ENCODE measurements at regions not wholly inside any gene's neighbourhood (a gene's known extent, or its start where the extent isn't known, plus 50 kb on each side); places are given as distances from the start of the nearest gene placed in this dataset.

- BruUV-seq (replicated peaks): no TSS peak
- ChIA-PET POLR2A (interaction anchor here (0.6 kb wide), 1 partner anchor 8 kb away, joined by 3 read pairs; no protein-coding TSS in a partner anchor), CTCF (ENCODE audit: low intra/inter-chr PET ratio) (no interaction called here)
- Histone ChIP-seq H3K4me1 (replicated peaks in 1 of 2; ENCODE audit: control insufficient read depth in 2 of 2, insufficient read depth in 2 of 2, low read length in 2 of 2) (no peaks in the 10 kb centered on the region), H3K9me1 (ENCODE audit: control insufficient read depth, insufficient read depth, low read length) (no peaks in the 10 kb centered on the region), H4K20me1 (replicated peaks; ENCODE audit: control insufficient read depth, insufficient read depth, low read length) (no peaks in the 10 kb centered on the region), H3K27ac (ENCODE audit: extremely low read depth, low read depth, low read length) (no peak overlapping the region), H3K4me3 (no peak overlapping the region), H3K4me2 (ENCODE audit: insufficient read depth, low read length) (no peak overlapping the region), H3K9me3 (replicated peaks; ENCODE audit: control insufficient read depth, insufficient read depth, low read depth, low read length) (no peaks in the 10 kb centered on the region), H2AFZ (ENCODE audit: low read depth, low read length) (no peak overlapping the region), H3K9ac (ENCODE audit: insufficient read depth in 1 of 2, low read depth in 2 of 2, low read length in 2 of 2) (no peak overlapping the region), H3K79me2 (ENCODE audit: control insufficient read depth, insufficient read depth, low read length) (no peaks in the 10 kb centered on the region), H3K27me3 (ENCODE audit: control insufficient read depth in 2 of 2, insufficient read depth in 2 of 2, low read length in 2 of 2) (no peaks in the 10 kb centered on the region), H3K36me3 (ENCODE audit: control insufficient read depth, insufficient read depth, low read length) (no peaks in the 10 kb centered on the region)
- in situ Hi-C loops (cut with MboI): no loop called here
- no peak for TF ChIP-seq NFIC (IDR thresholded peaks at IDR 0.05)
- TF ChIP-seq ZFPM2 (CRISPR knock-in tag; IDR thresholded peaks at IDR 0.05): no peak
- TF ChIP-seq WHSC1 (IDR thresholded peaks at IDR 0.05; ENCODE audit: low read length): no peak
- no peak for TF ChIP-seq ETV6 (IDR thresholded peaks at IDR 0.05; ENCODE audit: borderline replicate concordance in 1 of 2, low read depth in 2 of 2, low read length in 1 of 2)
- no peak for TF ChIP-seq ETV6 (CRISPR knock-in tag; IDR thresholded peaks at IDR 0.05; ENCODE audit: borderline replicate concordance)
- DNase-seq (ENCODE audit: extremely low read depth in 1 of 4, low spot score in 3 of 4) (no peak), ATAC-seq (no peak), FAIRE-seq (no peak)
- 0% methylated on average over 2 of the region's 2 CpGs for WGBS (ENCODE audit: insufficient coverage, low coverage, missing lambda C conversion rate)
- intact Hi-C loops (cut with micrococcal nuclease): no loop called here
Observed at GRCh38 chr5:15388866-15389265, 111.1 kb upstream of the FBXL7 start.

- CTCF ChIA-PET (ENCODE audit: low intra/inter-chr PET ratio): no interaction called here
- no peak for ATAC-seq
- POLR2A ChIA-PET: interaction anchor here (0.6 kb wide), 1 partner anchor 9 kb away, joined by 3 read pairs; no protein-coding TSS in a partner anchor
- Histone ChIP-seq H3K9me3 (replicated peaks; ENCODE audit: control insufficient read depth, insufficient read depth, low read depth, low read length) (no peaks in the 10 kb centered on the region), H3K27me3 (ENCODE audit: control insufficient read depth in 2 of 2, insufficient read depth in 2 of 2, low read length in 2 of 2) (no peaks in the 10 kb centered on the region), H2AFZ (ENCODE audit: low read depth, low read length) (no peak overlapping the region), H3K4me1 (replicated peaks in 1 of 2; ENCODE audit: control insufficient read depth in 2 of 2, insufficient read depth in 2 of 2, low read length in 2 of 2) (no peaks in the 10 kb centered on the region), H4K20me1 (replicated peaks; ENCODE audit: control insufficient read depth, insufficient read depth, low read length) (no peaks in the 10 kb centered on the region), H3K79me2 (ENCODE audit: control insufficient read depth, insufficient read depth, low read length) (no peaks in the 10 kb centered on the region), H3K4me3 (no peak overlapping the region), H3K4me2 (ENCODE audit: insufficient read depth, low read length) (no peak overlapping the region), H3K36me3 (ENCODE audit: control insufficient read depth, insufficient read depth, low read length) (no peaks in the 10 kb centered on the region), H3K9ac (ENCODE audit: insufficient read depth in 1 of 2, low read depth in 2 of 2, low read length in 2 of 2) (no peak overlapping the region), H3K9me1 (ENCODE audit: control insufficient read depth, insufficient read depth, low read length) (no peaks in the 10 kb centered on the region), H3K27ac (ENCODE audit: extremely low read depth, low read depth, low read length) (no peak overlapping the region)
- in situ Hi-C loops (cut with MboI) (no loop called here), intact Hi-C loops (cut with micrococcal nuclease) (no loop called here)
- DNase-seq (ENCODE audit: extremely low read depth in 1 of 4, low spot score in 3 of 4): no peak
- no peak for FAIRE-seq
- WGBS (ENCODE audit: insufficient coverage, low coverage, missing lambda C conversion rate): 0% methylated on average over 6 of the region's 6 CpGs
- BruUV-seq (replicated peaks): no TSS peak
- TF ChIP-seq CHD1 (IDR thresholded peaks at IDR 0.05; ENCODE audit: low read length) (no peak), E2F8 (IDR thresholded peaks at IDR 0.05; ENCODE audit: low read depth, partially characterized antibody) (no peak), ZBTB1 (CRISPR knock-in tag; IDR thresholded peaks at IDR 0.05; ENCODE audit: borderline replicate concordance, low read depth) (no peak), BDP1 (IDR thresholded peaks at IDR 0.05; ENCODE audit: insufficient read depth, insufficient read length) (no peak), EGR1 (conservative IDR thresholded peaks at IDR 0.05) (no peak), RFX7 (CRISPR knock-in tag; IDR thresholded peaks at IDR 0.05) (no peak), SAFB (IDR thresholded peaks at IDR 0.05; ENCODE audit: borderline replicate concordance, low read depth, low read length) (no peak), ZNF639 (CRISPR knock-in tag; conservative IDR thresholded peaks at IDR 0.05 in 1 of 2, IDR thresholded peaks at IDR 0.05 in 1 of 2) (no peak)
Observed at GRCh38 chr5:15387931-15388524, 112.0 kb upstream of the FBXL7 start.

Data from K562 (cell line).